GM21737 (cell line): ENCODE measurements at regions not wholly inside any gene's neighbourhood (a gene's known extent, or its start where the extent isn't known, plus 50 kb on each side); places are given as distances from the start of the nearest gene placed in this dataset.

ENCODE experiments used
- ATAC-seq: cut with Tn5 transposase; IDR thresholded peaks from one replicate; pipeline ENCODE4 v1.9.1; 2021; ENCODE audit warnings: mild to moderate bottlenecking, moderate library complexity; ENCODE audit not compliant: unreplicated experiment

- no peak for ATAC-seq
Measured at GRCh38 chr13:85497652-85498051, 301.6 kb downstream of the SLITRK6 start.

GRCh38 chr13:85492283-85492682 is 306.9 kb downstream of the SLITRK6 start:
- no peak for ATAC-seq

GRCh38 chr13:85486663-85487062 is 312.6 kb downstream of the SLITRK6 start:
- no peak for ATAC-seq

- ATAC-seq: no peak
Measured at GRCh38 chr13:85473144-85473543, 326.1 kb downstream of the SLITRK6 start.

GRCh38 chr13:85469320-85469719 is 329.9 kb downstream of the SLITRK6 start:
- no peak for ATAC-seq

- no peak for ATAC-seq
Measured at GRCh38 chr13:85462792-85463425, 336.3 kb downstream of the SLITRK6 start.

- no peak for ATAC-seq
Measured at GRCh38 chr13:85461621-85462020, 337.6 kb downstream of the SLITRK6 start.

- ATAC-seq: no peak
Measured at GRCh38 chr13:85445534-85445933, 353.7 kb downstream of the SLITRK6 start.

GRCh38 chr13:85441975-85442374 is 357.2 kb downstream of the SLITRK6 start:
- ATAC-seq: no peak

- ATAC-seq: no peak
Measured at GRCh38 chr13:85441364-85441763, 357.9 kb downstream of the SLITRK6 start.

- ATAC-seq: no peak
Measured at GRCh38 chr13:85436029-85436428, 363.2 kb downstream of the SLITRK6 start.

GRCh38 chr13:85434927-85435326 is 364.3 kb downstream of the SLITRK6 start:
- ATAC-seq: no peak

- ATAC-seq: no peak
Measured at GRCh38 chr13:85432881-85433280, 366.3 kb downstream of the SLITRK6 start.

- no peak for ATAC-seq
Measured at GRCh38 chr13:85431720-85432119, 367.5 kb downstream of the SLITRK6 start.

GRCh38 chr13:85430216-85430794 is 368.9 kb downstream of the SLITRK6 start:
- no peak for ATAC-seq

- ATAC-seq: no peak
Measured at GRCh38 chr13:85427416-85427815, 371.8 kb downstream of the SLITRK6 start.

GRCh38 chr13:85420136-85420535 is 379.1 kb downstream of the SLITRK6 start:
- ATAC-seq: no peak

GRCh38 chr13:85419611-85420010 is 379.6 kb downstream of the SLITRK6 start:
- ATAC-seq: no peak

GRCh38 chr13:85417807-85418206 is 381.4 kb downstream of the SLITRK6 start:
- no peak for ATAC-seq

- no peak for ATAC-seq
Measured at GRCh38 chr13:85413664-85414063, 385.6 kb downstream of the SLITRK6 start.

GRCh38 chr13:85412448-85412847 is 386.8 kb downstream of the SLITRK6 start:
- ATAC-seq: no peak

- ATAC-seq: no peak
Measured at GRCh38 chr13:85411591-85411990, 387.6 kb downstream of the SLITRK6 start.

- no peak for ATAC-seq
Measured at GRCh38 chr13:85408415-85408814, 390.8 kb downstream of the SLITRK6 start.
